ENCODE measurements at regions not wholly inside any gene's neighbourhood (a gene's known extent, or its start where the extent isn't known, plus 50 kb on each side); places are given as distances from the start of the nearest gene placed in this dataset.

- TF ChIP-seq CTCF (conservative IDR thresholded peaks at IDR 0.05; ENCODE audit: low read depth, low read length) (no peak), EZH2 (IDR thresholded peaks at IDR 0.05; ENCODE audit: borderline replicate concordance, low read depth, low read length, poor library complexity, severe bottlenecking) (no peak)
Measured at GRCh38 chr12:63294327-63294632, 143.3 kb upstream of the AVPR1A start.

All from A673 (cell line).